Right kidney (tissue), 1 donor: ENCODE measurements at regions not wholly inside any gene's neighbourhood (a gene's known extent, or its start where the extent isn't known, plus 50 kb on each side); places are given as distances from the start of the nearest gene placed in this dataset.

Experiments used
- DNase-seq: peaks from one replicate; pipeline ENCODE4 v3.0.0-alpha.2; 2016

GRCh38 chr11:112401036-112401769, 140.5 kb upstream of the PLET1 start:
- DNase-seq: no peak

GRCh38 chr11:112403432-112403831, 142.8 kb upstream of the PLET1 start:
- DNase-seq: no peak

GRCh38 chr11:112404112-112404511, 143.5 kb upstream of the PLET1 start:
- no peak for DNase-seq

- DNase-seq: no peak
Observed at GRCh38 chr11:112408517-112408916, 147.9 kb upstream of the PLET1 start.

GRCh38 chr11:112410325-112410724, 149.7 kb upstream of the PLET1 start:
- no peak for DNase-seq

- no peak for DNase-seq
Observed at GRCh38 chr11:112412383-112412782, 151.7 kb upstream of the PLET1 start.

GRCh38 chr11:112417339-112417738, 156.7 kb upstream of the PLET1 start:
- no peak for DNase-seq

- DNase-seq: no peak
Observed at GRCh38 chr11:112418438-112418837, 157.8 kb upstream of the PLET1 start.

- DNase-seq: no peak
Observed at GRCh38 chr11:112421879-112422278, 161.2 kb upstream of the PLET1 start.

GRCh38 chr11:112425121-112425520, 164.5 kb upstream of the PLET1 start:
- no peak for DNase-seq

- DNase-seq: no peak
Observed at GRCh38 chr11:112437096-112437495, 176.4 kb upstream of the PLET1 start.

- DNase-seq: no peak
Observed at GRCh38 chr11:112439614-112440013, 179.0 kb upstream of the PLET1 start.

- DNase-seq: no peak
Observed at GRCh38 chr11:112440518-112440917, 179.9 kb upstream of the PLET1 start.

- no peak for DNase-seq
Observed at GRCh38 chr11:112448168-112448567, 187.5 kb upstream of the PLET1 start.

- no peak for DNase-seq
Observed at GRCh38 chr11:112448806-112449205, 188.1 kb upstream of the PLET1 start.

- DNase-seq: no peak
Observed at GRCh38 chr11:112451250-112451649, 190.6 kb upstream of the PLET1 start.

- no peak for DNase-seq
Observed at GRCh38 chr11:112453601-112454577, 193.2 kb upstream of the PLET1 start.

- no peak for DNase-seq
Observed at GRCh38 chr11:112454841-112455240, 194.2 kb upstream of the PLET1 start.

- DNase-seq: no peak
Observed at GRCh38 chr11:112455791-112456190, 195.1 kb upstream of the PLET1 start.

- no peak for DNase-seq
Observed at GRCh38 chr11:112457532-112457931, 196.9 kb upstream of the PLET1 start.

- no peak for DNase-seq
Observed at GRCh38 chr11:112459001-112459400, 198.3 kb upstream of the PLET1 start.

- no peak for DNase-seq
Observed at GRCh38 chr11:112460141-112460540, 199.5 kb upstream of the PLET1 start.

- no peak for DNase-seq
Observed at GRCh38 chr11:112464949-112465348, 204.3 kb upstream of the PLET1 start.
